ENCODE measurements at regions not wholly inside any gene's neighbourhood (a gene's known extent, or its start where the extent isn't known, plus 50 kb on each side); places are given as distances from the start of the nearest gene placed in this dataset.
"Not testable (repeated sequence)": the region's sequence is repeated elsewhere in the genome, so short reads cannot be mapped to it uniquely, and the experiment has no call there.

DNA sequence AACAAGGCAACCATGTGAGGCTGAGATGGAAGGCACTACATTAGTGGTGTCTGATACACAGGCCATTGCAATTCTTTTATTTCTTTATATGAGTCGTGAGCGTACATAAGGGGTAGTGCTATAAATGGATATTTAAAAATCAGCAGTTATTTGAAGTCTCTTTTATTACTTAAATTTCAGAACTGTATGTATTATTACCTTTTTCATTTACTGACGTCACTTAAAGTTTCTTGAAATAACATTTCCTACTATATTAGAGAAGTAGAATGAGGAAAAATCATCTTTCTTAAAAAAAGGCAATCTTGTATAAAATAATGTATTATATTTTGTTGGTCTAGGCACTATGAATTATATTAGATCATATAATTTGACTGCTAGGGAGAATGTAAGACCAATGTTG, 280.9 kb upstream of the CYLC2 start:
- no peak for DNase-seq

GRCh38 chr9:102712910-102713309, 282.2 kb upstream of the CYLC2 start:
- not testable (repeated sequence) for DNase-seq

DNA sequence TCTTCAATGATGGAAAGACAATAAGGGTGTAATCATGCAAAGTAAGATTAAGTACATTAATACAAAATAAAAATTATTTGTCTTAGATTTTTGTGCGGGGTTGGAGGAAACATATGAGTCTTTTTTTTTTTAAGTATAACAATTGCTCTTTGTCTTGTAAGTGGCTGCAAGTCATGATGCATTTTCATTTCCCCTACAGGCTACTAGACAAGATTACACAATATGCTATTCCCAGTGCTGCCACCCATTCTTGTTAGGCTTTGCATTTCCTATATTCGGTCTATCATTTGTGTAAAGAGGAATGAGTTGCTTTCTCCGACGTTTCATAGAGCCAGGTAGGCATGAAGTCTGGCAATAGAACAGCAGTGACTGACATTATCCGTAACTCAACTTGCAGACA, 294.2 kb upstream of the CYLC2 start:
- no peak for DNase-seq

DNA sequence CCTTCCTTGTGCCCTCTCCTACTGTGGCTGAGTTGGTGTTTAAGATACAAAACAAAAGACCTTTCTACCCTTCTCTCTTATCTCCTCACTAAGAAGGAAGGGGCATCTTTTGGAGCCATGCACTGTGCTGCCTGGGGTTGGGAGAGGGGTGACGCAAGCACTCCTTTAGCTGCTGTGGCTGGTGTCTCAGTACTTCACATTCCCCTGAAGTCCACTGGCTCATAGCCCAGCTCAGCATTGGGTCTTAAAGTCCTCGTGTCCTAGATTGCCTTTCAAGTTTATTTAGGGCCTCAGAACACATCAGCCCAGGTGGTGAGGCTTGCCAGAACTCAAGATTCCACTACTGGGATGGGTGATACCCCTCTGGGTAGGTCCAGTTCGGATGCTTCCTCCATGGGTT, 325.9 kb upstream of the CYLC2 start:
- no peak for DNase-seq

DNA sequence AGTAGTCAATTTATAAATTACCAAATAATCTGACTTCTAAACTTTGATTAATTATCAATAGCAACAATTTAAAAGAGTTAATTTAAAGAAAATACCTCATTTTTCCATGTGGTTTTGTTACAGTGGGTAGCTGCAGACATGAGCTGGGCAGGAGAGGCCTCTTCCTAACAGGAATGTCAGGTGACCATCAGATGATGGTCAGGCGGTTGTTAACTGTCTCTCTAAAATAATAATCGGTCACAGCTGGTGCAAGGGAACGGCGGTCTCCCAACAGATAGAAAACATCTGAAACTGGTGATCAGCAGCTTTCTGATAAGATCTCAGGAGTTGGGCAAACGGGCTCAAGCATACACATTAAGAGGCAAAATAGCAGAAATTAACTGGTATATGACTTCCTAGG, 342.7 kb upstream of the CYLC2 start:
- no peak for DNase-seq

GRCh38 chr9:102650896-102651295, 344.2 kb upstream of the CYLC2 start:
- no peak for DNase-seq

DNA sequence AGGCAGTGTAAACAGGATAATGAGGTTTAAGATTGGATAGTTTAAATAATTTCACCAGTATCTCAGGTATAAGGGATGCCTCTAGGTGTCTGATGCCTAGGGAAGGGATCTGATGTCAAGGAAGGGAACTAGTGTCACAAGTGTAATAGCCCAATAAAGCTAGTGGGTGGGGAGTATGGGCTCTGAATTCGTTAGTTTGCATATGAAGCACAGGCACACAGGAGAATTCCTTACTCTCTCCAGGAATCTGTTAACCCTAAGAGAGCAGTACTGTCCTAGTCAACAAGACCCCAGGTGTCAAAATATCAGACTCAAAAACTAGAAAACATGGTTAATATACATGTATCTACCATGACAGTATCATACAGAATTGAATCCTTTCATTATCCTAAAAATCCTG, 352.5 kb upstream of the CYLC2 start:
- no peak for DNase-seq

DNA sequence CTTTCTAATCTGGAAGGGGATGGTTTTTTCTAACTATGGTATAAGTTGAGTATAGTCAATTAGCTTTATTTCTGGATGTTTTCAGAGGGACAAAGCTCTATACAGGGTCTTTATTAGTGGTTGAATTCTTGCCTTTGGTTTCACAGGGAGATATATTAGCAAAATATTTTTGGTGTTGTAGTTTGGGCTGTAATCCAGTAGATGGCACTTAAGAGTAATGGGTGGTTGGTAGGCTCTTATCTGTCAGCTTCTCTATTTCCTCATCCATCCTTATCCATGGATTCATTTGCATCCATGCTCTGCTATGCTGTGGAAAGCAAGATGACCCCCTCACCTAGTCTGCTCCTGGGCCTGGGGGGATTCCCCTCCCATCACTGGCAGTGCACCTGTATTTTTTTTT, 363.6 kb upstream of the CYLC2 start:
- no peak for DNase-seq

GRCh38 chr9:102609461-102609860, 385.7 kb upstream of the CYLC2 start:
- DNase-seq: no peak

DNA sequence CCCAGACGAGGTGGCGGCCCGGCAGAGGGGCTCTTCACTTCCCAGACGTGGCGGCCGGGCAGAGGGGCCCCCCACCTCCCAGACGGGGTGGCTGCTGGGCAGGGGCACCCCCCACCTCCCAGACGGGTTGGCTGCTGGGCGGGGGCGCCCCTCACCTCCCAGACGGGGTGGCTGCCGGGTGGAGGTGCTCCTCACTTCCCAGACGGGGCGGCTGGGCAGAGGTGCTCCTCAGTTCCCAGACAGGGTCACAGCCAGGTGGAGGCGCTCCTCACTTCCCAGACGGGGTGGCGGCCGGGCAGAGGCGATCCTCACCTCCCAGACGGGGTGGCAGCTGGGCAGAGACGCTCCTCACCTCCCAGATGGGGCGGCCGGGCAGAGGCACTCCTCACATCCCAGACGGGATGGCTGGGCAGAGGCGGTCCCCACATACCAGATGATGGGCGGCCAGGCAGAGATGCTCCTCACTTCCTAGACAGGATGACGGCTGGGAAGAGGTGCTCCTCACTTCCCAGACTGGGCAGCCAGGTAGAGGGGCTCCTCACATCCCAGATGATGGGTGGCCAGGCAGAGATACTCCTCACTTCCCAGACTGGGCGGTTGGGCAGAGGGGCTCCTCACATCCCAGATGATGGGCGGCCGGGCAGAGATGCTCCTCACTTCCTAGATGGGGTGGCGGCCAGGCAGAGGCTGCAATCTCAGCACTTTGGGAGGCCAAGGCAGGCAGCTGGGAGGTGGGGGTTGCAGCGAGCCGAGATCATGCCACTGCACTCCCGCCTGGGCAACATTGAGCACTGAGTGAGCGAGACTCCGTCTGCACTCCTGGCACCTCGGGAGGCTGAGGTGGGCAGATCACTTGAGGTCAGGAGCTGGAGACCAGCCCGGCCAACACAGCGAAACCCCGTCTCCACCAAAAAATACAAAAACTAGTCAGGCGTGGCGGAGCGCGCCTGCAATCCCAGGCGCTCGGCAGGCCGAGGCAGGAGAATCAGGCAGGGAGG, 391.6 kb upstream of the CYLC2 start:
- DNase-seq: not testable (repeated sequence)

DNA sequence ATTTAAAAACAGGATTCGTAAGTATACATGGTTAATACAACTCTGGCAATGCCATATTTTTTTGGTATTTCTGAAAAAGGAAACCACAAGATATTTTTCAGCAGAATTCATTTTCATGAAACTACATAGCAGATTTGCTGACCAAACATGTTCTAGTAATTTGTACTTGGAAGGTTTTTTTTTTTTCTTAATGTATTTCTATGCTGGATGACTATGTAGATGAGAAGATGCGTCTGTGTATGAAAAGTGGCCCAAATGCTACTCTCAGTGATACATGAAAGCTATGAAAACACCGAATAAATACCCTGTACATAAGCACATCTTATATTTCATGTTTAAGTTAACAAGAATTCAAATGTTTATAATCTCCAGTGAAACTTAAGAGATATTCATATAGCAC, 400.9 kb upstream of the CYLC2 start:
- no peak for DNase-seq

DNA sequence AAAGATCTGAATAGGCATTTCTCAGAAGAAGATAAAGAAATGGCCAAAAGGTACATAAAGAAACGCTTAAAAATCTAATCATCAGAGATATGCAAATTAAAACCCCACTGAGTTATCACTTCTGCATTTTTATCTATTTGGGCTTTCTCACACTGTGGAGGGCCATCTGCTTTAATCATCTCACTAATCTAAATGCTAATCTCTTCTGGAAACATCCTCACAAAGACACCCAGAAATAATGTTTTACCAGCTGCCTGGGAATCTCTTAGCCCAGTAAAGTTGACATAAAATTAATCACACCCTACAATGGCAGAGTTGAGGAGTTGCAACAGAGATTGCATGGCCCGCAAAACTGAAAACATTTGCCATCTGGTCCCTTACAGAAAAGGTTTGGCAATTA, 407.9 kb upstream of the CYLC2 start:
- no peak for DNase-seq

DNA sequence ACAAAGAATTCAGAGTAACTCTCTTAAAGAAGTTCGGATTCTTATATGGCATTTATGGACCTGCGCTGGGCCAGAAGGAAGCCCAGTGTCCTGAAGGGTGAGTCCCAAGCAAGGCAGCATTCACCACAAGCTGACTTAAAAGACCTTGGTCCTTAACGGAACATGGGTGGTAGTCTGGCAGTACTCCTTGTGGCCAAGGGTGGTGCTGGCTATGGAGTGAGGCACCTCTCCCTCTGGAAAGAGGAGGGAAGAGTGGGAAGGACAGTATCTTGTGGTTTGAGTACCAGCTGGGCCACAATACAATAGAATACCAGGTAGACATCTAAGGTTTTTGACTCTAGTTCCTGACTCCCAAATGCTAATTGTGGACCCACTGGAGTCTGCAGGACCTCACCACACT, 425.7 kb upstream of the CYLC2 start:
- DNase-seq: no peak

DNA sequence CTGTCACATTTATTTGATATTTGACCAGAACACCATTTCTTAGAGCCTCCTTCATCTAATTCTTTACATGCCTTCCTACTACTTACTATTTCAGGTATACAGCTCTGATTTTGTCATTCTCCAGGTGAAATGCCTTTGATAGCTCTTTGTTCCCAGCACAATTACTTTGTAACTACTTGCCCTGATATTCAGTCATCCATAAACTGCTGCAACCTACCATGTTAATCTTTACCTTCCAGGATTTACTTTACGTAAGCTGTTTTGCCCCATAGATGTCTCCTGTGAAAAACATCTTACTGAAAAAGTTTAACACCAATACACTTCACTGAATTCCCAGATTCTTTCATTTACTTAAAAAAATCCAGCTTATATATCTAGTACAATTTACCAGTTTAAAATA, 443.8 kb upstream of the CYLC2 start:
- DNase-seq: no peak

DNA sequence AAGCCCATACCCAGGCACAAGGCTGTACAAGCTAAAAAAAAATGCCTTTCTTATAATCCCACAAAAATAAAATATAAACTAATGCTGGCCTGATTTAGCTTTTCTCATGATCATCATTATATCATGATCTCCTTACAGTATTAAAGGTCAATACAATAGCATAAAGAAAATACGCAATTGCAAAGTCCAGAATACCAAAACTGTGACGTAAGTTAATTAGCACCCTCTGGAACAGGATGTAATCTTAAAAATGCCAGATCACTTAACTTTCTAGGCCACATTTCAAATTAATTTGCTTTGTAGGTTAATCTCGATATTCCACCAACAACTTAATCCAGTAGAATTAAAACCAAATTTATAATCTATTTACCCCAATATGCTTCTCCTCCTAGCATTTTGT, 444.2 kb upstream of the CYLC2 start:
- no peak for DNase-seq

GRCh38 chr9:102550266-102550665, 444.9 kb upstream of the CYLC2 start:
- DNase-seq: no peak

GRCh38 chr9:102534031-102534430, 461.1 kb upstream of the CYLC2 start:
- no peak for DNase-seq

GRCh38 chr9:102521097-102521755, 473.9 kb upstream of the CYLC2 start:
- no peak for DNase-seq

GRCh38 chr9:102519423-102519822, 475.7 kb upstream of the CYLC2 start:
- DNase-seq: no peak

DNA sequence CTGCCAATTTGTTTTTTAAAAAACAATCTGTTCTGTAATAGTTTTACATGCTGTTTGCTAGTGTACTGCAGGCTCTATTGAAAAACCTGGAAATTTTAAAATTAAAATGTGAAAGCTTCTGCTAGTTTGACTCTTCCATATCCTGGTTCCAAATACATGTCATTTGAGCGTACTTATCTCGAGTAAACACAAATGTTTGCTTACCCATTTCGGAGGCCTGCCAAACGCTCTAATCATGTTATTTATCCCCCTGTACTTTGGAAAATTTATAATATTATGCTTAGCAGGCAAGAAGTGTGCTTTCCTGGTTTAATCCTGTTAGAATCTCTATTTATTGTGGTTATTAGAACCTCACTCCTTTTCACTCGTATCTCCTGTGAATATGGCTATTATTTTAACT, 476.8 kb upstream of the CYLC2 start:
- DNase-seq: peak; percentile 65

- peak; percentile 18 for DNase-seq
Observed at GRCh38 chr9:102514541-102514940, 480.6 kb upstream of the CYLC2 start.

- DNase-seq: no peak
Observed at GRCh38 chr9:102507044-102507687, 488.0 kb upstream of the CYLC2 start.

DNA sequence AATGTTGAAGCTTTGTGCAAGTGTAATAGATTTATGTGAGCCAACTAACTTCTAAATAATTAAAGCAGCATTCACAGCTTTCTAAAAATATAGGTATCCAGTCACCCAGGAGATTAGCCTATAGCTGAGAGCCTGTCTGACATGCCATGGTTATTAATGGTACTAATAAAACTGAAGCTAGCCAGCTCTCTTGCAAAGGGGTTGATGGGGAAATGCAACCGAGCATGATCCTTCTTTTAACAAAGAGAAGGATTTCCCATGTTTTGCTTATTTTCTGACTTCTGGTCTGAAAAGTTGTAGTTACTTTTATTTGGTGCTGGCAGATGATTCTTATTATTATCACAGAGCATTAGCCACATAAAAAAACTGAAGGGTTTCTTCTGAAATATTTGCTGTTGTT, 488.7 kb upstream of the CYLC2 start:
- no peak for DNase-seq

DNA sequence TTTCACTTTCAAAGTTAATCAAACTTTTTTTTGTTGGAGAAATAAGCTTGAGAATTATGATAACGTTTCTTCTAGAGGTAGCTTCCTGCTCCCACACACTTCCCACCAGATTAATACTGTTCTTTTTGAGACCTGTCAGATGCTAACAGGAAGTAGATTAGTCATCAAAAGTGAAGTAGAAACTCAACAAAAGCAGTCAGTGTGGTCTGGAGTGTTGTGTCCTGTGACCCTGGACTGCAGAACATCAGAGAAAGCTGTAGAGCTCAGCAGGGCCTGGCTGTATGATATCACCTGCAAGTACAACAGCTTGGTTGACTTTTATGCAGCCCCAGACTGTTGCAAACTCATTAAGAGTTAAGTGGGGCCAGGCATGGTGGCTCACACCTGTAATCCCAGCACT, 495.7 kb upstream of the CYLC2 start:
- no peak for DNase-seq

All from NCI-H1092 (cell line).